HG02588 (cell line): ENCODE measurements at regions not wholly inside any gene's neighbourhood (a gene's known extent, or its start where the extent isn't known, plus 50 kb on each side); places are given as distances from the start of the nearest gene placed in this dataset.
"Not testable (repeated sequence)": the region's sequence is repeated elsewhere in the genome, so short reads cannot be mapped to it uniquely, and the experiment has no call there.

ENCODE experiments used
- ATAC-seq: cut with Tn5 transposase; IDR thresholded peaks from one replicate; pipeline ENCODE4 v1.9.1; 2021; ENCODE audit warnings: mild to moderate bottlenecking, moderate library complexity; ENCODE audit not compliant: unreplicated experiment

- no peak for ATAC-seq
Observed at GRCh38 chr1:221023482-221023881, 144.2 kb downstream of the HLX start.

GRCh38 chr1:221025501-221025900, 146.3 kb downstream of the HLX start:
- ATAC-seq: no peak

- no peak for ATAC-seq
Observed at GRCh38 chr1:221025956-221026355, 146.7 kb downstream of the HLX start.

GRCh38 chr1:221029981-221030649, 150.9 kb downstream of the HLX start:
- no peak for ATAC-seq

GRCh38 chr1:221030990-221031389, 151.7 kb downstream of the HLX start:
- ATAC-seq: no peak

- no peak for ATAC-seq
Observed at GRCh38 chr1:221031458-221032203, 152.4 kb downstream of the HLX start.

- no peak for ATAC-seq
Observed at GRCh38 chr1:221032204-221032585, 153.0 kb downstream of the HLX start.

GRCh38 chr1:221032637-221033280, 153.5 kb downstream of the HLX start:
- no peak for ATAC-seq

GRCh38 chr1:221035662-221036153, 156.5 kb downstream of the HLX start:
- no peak for ATAC-seq

- ATAC-seq: no peak
Observed at GRCh38 chr1:221039616-221040015, 160.4 kb downstream of the HLX start.

GRCh38 chr1:221040101-221040500, 160.9 kb downstream of the HLX start:
- no peak for ATAC-seq

- no peak for ATAC-seq
Observed at GRCh38 chr1:221040691-221041285, 161.5 kb downstream of the HLX start.

- no peak for ATAC-seq
Observed at GRCh38 chr1:221044538-221044937, 165.3 kb downstream of the HLX start.

GRCh38 chr1:221045151-221045550, 165.9 kb downstream of the HLX start:
- ATAC-seq: no peak

- peak; percentile 93 for ATAC-seq
Observed at GRCh38 chr1:221045842-221046831, 166.9 kb downstream of the HLX start.

- ATAC-seq: not testable (repeated sequence)
Observed at GRCh38 chr1:221051391-221051790, 172.1 kb downstream of the HLX start.

GRCh38 chr1:221053889-221054288, 174.6 kb downstream of the HLX start:
- ATAC-seq: no peak

GRCh38 chr1:221059506-221059905, 180.3 kb downstream of the HLX start:
- no peak for ATAC-seq

- no peak for ATAC-seq
Observed at GRCh38 chr1:221063651-221064050, 184.4 kb downstream of the HLX start.

- ATAC-seq: no peak
Observed at GRCh38 chr1:221066351-221067001, 187.2 kb downstream of the HLX start.
